Gastrocnemius medialis (tissue), 4 donors: ENCODE measurements at regions not wholly inside any gene's neighbourhood (a gene's known extent, or its start where the extent isn't known, plus 50 kb on each side); places are given as distances from the start of the nearest gene placed in this dataset.
"Not testable (repeated sequence)": the region's sequence is repeated elsewhere in the genome, so short reads cannot be mapped to it uniquely, and the experiment has no call there.

Experiments
- POLR2A ChIP-seq, 2 donors: fragments of 450-650 bp; IDR thresholded peaks; one replicate each; pipeline ENCODE4 v1.6.1; 2017; ENCODE audit warnings: antibody characterized with exemption in 2 of 2, mild to moderate bottlenecking in 2 of 2, moderate library complexity in 2 of 2
- TF ChIP-seq, protein P1 (sequence below), 5 experiments: fragments of 450-650 bp in 3 of 5; fragments of 200-600 bp in 2 of 5; sonication (generic) in 2 of 5; IDR thresholded peaks in 4 of 5; conservative IDR thresholded peaks in 1 of 5; 1 replicate in 4 of 5; 2 replicates in 1 of 5; pipeline ENCODE4 v1.5.1; 2016 to 2019; ENCODE audit warnings: antibody characterized with exemption in 5 of 5, mild to moderate bottlenecking in 3 of 5, moderate library complexity in 3 of 5

DNA sequence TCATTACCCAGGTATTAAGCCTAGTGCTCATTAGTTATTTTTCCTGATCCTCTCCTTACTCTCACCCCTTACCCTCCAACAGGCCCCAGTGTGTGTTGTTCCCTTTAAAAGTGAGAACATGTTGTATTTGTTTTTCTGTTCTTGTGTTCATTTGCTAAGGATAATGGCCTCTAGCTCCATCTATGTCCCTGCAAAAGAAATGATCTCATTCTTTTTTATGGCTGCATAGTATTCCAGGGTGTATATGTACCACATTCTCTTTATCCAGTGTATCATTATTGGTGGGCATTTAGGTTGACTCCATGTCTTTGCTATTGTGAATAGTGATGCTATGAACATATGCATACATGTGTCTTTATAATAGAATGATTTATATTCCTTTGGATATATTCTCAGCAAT is 185.0 kb upstream of the SMIM30 start:
- TF ChIP-seq POLR2A (IDR thresholded peaks at IDR 0.05), result not testable (repeated sequence)
- TF ChIP-seq, protein P1, sequence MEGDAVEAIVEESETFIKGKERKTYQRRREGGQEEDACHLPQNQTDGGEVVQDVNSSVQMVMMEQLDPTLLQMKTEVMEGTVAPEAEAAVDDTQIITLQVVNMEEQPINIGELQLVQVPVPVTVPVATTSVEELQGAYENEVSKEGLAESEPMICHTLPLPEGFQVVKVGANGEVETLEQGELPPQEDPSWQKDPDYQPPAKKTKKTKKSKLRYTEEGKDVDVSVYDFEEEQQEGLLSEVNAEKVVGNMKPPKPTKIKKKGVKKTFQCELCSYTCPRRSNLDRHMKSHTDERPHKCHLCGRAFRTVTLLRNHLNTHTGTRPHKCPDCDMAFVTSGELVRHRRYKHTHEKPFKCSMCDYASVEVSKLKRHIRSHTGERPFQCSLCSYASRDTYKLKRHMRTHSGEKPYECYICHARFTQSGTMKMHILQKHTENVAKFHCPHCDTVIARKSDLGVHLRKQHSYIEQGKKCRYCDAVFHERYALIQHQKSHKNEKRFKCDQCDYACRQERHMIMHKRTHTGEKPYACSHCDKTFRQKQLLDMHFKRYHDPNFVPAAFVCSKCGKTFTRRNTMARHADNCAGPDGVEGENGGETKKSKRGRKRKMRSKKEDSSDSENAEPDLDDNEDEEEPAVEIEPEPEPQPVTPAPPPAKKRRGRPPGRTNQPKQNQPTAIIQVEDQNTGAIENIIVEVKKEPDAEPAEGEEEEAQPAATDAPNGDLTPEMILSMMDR (IDR thresholded peaks at IDR 0.05 in 4 of 5, conservative IDR thresholded peaks at IDR 0.05 in 1 of 5), result not testable (repeated sequence)
